Vagina (tissue), 2 donors: ENCODE measurements at regions not wholly inside any gene's neighbourhood (a gene's known extent, or its start where the extent isn't known, plus 50 kb on each side); places are given as distances from the start of the nearest gene placed in this dataset.

Experiments
- POLR2A ChIP-seq, 2 donors: fragments of 450-650 bp; IDR thresholded peaks; one replicate each; pipeline ENCODE4 v1.6.1; 2017; ENCODE audit warnings: antibody characterized with exemption in 2 of 2, mild to moderate bottlenecking in 2 of 2, moderate library complexity in 2 of 2
- TF ChIP-seq, protein P1 (sequence below), 3 experiments: fragments of 450-650 bp in 2 of 3; fragments of 200-600 bp in 1 of 3; sonication (generic) in 1 of 3; IDR thresholded peaks; one replicate each; pipeline ENCODE4 v1.5.1; 2017 to 2019; ENCODE audit warnings: antibody characterized with exemption in 3 of 3, mild to moderate bottlenecking in 2 of 3, moderate library complexity in 2 of 3

DNA sequence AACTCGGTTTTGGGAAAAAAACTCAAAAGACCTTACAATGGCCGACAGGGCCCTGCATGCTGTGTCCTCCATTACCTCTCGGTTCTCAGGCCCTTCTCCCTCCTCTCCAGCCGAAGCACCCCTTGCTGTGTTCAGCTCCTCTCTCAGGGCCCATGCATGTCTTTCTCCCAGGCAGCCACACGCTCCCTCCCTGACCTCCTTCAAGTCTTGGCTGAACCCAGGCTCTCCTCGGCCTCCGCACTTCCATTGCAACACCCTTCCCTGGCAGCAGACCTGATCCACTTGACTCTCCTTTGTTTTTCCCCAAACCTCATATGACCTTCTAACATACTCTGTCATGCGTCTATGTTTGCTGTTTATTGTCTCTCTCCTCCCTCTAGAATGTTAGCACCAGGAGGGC lies 114.0 kb downstream of the CYP26B1 start:
- no peak for TF ChIP-seq POLR2A (IDR thresholded peaks at IDR 0.05)
- TF ChIP-seq, protein P1, sequence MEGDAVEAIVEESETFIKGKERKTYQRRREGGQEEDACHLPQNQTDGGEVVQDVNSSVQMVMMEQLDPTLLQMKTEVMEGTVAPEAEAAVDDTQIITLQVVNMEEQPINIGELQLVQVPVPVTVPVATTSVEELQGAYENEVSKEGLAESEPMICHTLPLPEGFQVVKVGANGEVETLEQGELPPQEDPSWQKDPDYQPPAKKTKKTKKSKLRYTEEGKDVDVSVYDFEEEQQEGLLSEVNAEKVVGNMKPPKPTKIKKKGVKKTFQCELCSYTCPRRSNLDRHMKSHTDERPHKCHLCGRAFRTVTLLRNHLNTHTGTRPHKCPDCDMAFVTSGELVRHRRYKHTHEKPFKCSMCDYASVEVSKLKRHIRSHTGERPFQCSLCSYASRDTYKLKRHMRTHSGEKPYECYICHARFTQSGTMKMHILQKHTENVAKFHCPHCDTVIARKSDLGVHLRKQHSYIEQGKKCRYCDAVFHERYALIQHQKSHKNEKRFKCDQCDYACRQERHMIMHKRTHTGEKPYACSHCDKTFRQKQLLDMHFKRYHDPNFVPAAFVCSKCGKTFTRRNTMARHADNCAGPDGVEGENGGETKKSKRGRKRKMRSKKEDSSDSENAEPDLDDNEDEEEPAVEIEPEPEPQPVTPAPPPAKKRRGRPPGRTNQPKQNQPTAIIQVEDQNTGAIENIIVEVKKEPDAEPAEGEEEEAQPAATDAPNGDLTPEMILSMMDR (IDR thresholded peaks at IDR 0.05), result no peak
